ENCODE measurements at regions not wholly inside any gene's neighbourhood (a gene's known extent, or its start where the extent isn't known, plus 50 kb on each side); places are given as distances from the start of the nearest gene placed in this dataset.

DNA sequence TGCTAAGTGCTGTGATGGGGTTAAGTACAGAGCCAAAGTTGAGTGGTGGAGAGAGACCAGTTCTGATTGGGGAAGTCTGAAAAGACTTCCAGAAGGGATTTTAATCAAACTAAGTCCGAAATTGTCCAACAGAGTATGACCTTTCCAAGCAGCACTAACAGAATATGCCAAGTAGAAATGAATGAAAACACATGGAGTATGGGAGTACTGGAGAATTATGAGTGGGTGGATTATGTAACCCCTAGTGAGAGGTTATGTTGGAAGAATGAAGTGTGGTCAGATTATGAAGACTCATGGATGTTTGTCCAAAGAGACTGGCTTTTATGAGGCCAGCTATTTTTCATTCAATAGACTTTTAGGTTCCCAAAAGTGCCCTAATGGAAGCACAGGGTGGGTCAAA lies 94.0 kb upstream of the PLEKHA5 start:
- H3K27me3 ChIP-seq: no peaks in the 10 kb centered on the region
- TF ChIP-seq, protein P1, sequence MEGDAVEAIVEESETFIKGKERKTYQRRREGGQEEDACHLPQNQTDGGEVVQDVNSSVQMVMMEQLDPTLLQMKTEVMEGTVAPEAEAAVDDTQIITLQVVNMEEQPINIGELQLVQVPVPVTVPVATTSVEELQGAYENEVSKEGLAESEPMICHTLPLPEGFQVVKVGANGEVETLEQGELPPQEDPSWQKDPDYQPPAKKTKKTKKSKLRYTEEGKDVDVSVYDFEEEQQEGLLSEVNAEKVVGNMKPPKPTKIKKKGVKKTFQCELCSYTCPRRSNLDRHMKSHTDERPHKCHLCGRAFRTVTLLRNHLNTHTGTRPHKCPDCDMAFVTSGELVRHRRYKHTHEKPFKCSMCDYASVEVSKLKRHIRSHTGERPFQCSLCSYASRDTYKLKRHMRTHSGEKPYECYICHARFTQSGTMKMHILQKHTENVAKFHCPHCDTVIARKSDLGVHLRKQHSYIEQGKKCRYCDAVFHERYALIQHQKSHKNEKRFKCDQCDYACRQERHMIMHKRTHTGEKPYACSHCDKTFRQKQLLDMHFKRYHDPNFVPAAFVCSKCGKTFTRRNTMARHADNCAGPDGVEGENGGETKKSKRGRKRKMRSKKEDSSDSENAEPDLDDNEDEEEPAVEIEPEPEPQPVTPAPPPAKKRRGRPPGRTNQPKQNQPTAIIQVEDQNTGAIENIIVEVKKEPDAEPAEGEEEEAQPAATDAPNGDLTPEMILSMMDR (IDR thresholded peaks at IDR 0.05; ENCODE audit: low read depth, low read length): no peak
- no peaks in the 10 kb centered on the region for H3K36me3 ChIP-seq
- no peaks in the 10 kb centered on the region for H3K4me1 ChIP-seq
- no peak overlapping the region for H3K4me3 ChIP-seq (ENCODE audit: low read depth, low read length)
- DNase-seq: no peak
- no peaks in the 10 kb centered on the region; the same call in 1 of the 2 replicates for H3K9me3 ChIP-seq

DNA sequence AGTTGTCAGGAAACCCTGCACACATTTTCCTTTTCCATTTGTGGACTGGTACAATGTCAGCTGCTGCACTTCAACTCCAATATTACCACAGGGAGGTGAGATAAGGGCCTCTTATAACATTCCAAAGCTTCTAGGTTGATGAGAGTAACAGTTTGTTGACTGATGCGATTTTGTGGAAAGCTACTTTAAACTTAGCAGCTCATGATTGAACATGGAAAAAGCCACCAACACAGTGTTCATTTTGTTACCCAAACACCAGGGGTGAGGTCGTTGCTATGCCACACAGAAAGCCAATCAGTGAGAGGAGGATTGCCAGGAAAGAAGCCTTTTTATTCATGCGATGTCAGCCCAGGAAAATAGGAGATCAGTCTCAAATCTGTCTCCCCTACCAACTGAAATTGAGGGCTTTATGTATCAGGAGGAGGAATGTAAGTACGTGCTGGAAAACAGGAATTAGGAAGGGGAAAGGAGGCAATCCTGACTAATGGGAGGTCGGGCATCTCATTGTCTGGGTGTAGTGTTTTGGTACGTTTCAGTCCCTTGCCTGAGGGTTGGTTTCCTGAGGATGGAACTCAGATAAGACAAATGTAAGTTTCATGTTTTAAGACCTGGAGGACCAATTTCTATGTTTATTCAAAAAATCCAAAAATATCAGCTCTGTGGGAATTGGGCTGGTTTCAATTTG lies 92.7 kb upstream of the PLEKHA5 start:
- H3K4me3 ChIP-seq (ENCODE audit: low read depth, low read length): no peak overlapping the region
- no peaks in the 10 kb centered on the region for H3K27me3 ChIP-seq
- no peaks in the 10 kb centered on the region; the same call in 1 of the 2 replicates for H3K9me3 ChIP-seq
- no peak for DNase-seq
- H3K4me1 ChIP-seq: no peaks in the 10 kb centered on the region
- H3K36me3 ChIP-seq: no peaks in the 10 kb centered on the region
- TF ChIP-seq, protein P1 (IDR thresholded peaks at IDR 0.05; ENCODE audit: low read depth, low read length): no peak

DNA sequence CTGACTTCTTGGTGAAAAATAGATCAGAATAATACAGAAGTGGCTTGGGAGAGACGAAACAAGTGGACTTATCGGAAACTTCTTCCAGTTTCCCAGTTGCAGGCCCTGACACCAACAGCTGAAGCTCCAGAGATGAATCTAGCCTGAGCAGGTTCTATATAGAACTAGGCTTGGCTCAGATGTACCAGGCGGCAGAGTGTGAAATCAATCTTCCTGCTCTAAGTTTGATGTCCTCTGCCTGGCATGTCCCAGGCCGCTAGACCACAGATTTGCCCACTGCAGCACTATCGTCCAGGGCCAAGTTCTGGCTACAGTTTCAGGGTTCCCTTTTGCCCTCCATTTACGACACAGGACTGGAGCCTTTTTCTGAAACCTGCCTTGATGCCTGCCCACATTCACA lies 91.3 kb upstream of the PLEKHA5 start:
- no peak for DNase-seq
- no peak overlapping the region for H3K4me3 ChIP-seq (ENCODE audit: low read depth, low read length)
- H3K27me3 ChIP-seq: no peaks in the 10 kb centered on the region
- TF ChIP-seq, protein P1 (IDR thresholded peaks at IDR 0.05; ENCODE audit: low read depth, low read length): no peak
- no peaks in the 10 kb centered on the region for H3K9me3 ChIP-seq
- H3K4me1 ChIP-seq: no peaks in the 10 kb centered on the region
- H3K36me3 ChIP-seq: no peaks in the 10 kb centered on the region

DNA sequence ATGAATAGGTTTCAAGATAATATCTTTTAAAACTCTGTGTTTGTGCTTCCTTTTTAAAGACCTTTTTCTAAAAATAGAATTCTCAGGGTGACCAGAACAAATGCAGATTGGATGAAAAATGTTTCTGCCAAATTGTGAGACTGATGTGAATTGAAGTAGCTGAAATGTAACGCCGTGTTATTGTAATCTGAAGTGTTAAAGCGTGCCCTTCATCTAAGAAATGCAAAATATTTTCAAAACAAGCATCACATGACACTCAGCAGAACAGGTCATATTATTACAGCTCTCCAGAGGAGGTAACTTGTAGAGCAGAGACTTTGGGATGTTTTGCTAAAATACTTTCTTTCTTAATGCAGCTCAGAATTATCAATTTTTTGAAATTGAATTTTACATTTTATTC lies 90.0 kb upstream of the PLEKHA5 start:
- H3K9me3 ChIP-seq: no peaks in the 10 kb centered on the region
- TF ChIP-seq, protein P1 (IDR thresholded peaks at IDR 0.05; ENCODE audit: low read depth, low read length): no peak
- H3K4me1 ChIP-seq: no peaks in the 10 kb centered on the region
- DNase-seq: no peak
- H3K27me3 ChIP-seq: no peaks in the 10 kb centered on the region
- H3K4me3 ChIP-seq (ENCODE audit: low read depth, low read length): no peak overlapping the region
- no peaks in the 10 kb centered on the region for H3K36me3 ChIP-seq

DNA sequence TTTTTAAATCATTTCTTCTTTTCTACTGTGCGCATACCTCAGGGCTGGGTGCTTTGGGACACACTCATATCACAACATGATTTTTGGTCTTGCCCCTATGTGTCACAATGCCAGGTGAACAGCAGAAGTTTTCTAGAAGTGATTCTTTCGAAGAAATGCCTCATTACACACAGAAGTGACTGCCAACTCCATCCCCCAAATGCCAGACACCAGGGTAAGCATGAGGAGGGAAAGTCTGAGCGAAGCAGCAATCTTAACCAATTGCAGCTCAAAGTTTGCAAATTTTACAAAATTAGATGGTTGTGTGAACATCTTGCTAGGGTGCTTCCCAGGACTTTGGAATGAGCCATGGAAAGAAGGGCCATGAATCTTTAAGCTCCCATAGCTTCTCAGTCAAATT lies 87.3 kb upstream of the PLEKHA5 start:
- H3K4me3 ChIP-seq (ENCODE audit: low read depth, low read length): no peak overlapping the region
- no peaks in the 10 kb centered on the region for H3K27me3 ChIP-seq
- DNase-seq: no peak
- H3K9me3 ChIP-seq: no peaks in the 10 kb centered on the region
- TF ChIP-seq, protein P1 (IDR thresholded peaks at IDR 0.05; ENCODE audit: low read depth, low read length): no peak
- no peaks in the 10 kb centered on the region for H3K36me3 ChIP-seq
- no peaks in the 10 kb centered on the region for H3K4me1 ChIP-seq

DNA sequence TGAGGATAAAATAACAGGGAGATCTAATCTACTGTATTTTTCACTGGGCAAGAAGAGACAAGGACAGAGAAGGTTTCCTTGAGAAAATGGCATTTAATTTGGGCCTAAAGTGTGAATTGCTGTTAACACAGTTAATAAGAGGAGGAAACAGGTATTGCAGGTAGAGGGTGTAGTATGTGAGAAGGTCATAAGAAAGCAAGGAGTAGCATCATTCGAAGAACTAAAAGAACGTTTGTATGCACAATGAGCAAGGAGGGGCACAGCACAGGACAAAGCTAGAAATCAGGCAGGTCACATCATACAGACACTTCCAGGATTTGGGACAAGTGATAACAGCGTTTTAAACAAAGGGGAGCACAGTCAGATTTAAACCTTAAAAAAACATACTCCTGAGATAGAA lies 85.1 kb upstream of the PLEKHA5 start:
- no peaks in the 10 kb centered on the region for H3K4me1 ChIP-seq
- H3K9me3 ChIP-seq: no peaks in the 10 kb centered on the region
- H3K36me3 ChIP-seq: no peaks in the 10 kb centered on the region
- no peaks in the 10 kb centered on the region for H3K27me3 ChIP-seq
- DNase-seq: no peak
- no peak overlapping the region for H3K4me3 ChIP-seq (ENCODE audit: low read depth, low read length)
- TF ChIP-seq, protein P1 (IDR thresholded peaks at IDR 0.05; ENCODE audit: low read depth, low read length): no peak
